GM13977 (cell line): ENCODE measurements at regions not wholly inside any gene's neighbourhood (a gene's known extent, or its start where the extent isn't known, plus 50 kb on each side); places are given as distances from the start of the nearest gene placed in this dataset.

Source experiments
- DNase-seq: peaks from one replicate; pipeline ENCODE4 v3.0.0; 2012; ENCODE audit warnings: low spot score
- CTCF ChIP-seq: IDR thresholded peaks from 2 replicates; pipeline ENCODE4 v1.5.1; 2012; ENCODE audit warnings: mild to moderate bottlenecking, control low read depth; ENCODE audit not compliant: insufficient read depth; ENCODE audit errors: extremely low read depth, missing control alignments
- in situ Hi-C: fragments of 300-500 bp; cut with MboI; formaldehyde crosslinking; loops from one replicate; pipeline ENCODE4 v1.12.0; 2022; ENCODE audit warnings: low sequenced_read_pairs, low pct_unique_long_range_greater_than_20kb, mixed read lengths, inconsistent platforms; ENCODE audit not compliant: unreplicated experiment

- no peak for DNase-seq
- TF ChIP-seq CTCF: no peak
- in situ Hi-C loops: no loop called here
These were observed 1079.4 kb downstream of the BRD1 start for GRCh38 chr22:48748113-48748859.

DNA sequence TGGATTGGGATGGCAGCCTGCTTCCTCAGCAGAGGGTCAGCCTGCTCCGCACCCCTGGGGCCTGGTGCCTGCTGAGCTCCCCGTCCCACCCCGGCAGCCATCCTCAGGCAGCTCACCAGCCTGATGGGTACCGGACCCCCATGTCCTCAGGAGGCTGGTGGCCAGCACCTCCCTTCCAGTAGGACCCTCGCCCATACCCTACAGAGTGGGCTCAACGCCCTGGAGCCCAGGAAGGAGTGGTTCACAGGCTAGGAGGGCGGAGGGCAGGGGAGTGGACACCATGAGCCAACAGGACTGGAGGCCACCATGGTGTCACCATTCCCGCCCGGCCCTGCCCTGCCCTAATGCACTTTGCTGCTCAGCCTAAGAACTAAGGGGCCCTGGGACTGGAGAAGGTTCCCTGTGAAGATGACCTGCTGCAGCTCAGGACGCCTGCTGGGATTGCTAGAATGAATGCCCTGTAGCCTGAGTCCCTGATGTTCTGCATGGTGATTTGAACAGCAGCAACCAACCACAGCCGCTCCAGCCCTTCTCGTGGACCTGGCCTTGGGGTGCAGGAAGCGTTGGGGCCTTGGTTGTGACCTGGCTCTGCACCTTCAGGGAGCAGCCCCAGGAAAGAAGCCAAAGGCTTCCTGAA lies 1080.8 kb downstream of the BRD1 start:
- in situ Hi-C loops: no loop called here
- TF ChIP-seq CTCF: no peak
- DNase-seq: no peak

DNA sequence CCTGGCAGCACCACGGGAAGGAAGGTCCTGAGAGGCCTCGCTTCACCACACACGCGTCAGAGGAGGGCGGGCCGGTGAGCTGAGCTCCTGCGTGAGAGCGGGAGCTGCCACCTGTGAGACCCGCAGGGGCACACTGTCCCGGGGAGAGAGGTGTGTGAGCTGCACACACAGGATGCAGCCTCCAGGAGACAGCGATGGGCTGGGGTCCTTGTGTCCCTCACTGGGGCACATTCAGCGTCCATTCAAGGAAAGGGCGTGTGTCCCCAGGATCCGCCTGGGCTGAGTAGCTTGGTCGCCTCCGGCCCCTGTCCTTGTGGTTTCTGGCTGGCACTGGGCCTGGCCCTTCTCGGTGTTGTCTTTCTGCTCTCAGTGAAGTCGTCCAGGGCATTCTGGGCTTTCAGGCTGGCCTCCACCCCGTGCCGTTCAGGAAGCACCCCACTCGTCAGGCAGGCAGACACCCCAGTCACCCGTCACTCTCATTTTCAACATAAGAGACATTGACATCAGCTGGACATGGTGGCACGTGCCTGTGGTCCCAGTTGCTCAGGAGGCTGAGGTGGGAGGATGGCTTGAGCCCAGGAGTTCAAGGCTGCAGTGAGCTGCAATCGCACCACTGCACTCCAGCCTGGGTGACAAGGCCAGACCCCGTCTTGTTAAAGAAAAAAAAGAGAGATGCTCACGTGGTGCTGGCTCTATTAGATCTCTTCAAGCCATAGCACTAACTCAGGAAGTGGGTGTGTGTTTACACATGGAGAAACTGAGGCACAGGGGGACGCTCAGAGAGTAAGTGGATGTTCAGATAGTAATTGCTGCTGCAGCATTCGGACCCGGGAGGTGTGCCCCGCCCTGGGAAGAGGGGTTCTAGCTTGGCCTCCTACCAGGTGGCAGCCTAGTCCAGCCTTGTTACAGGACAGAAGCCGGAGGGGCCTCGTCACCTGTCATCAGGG lies 1081.6 kb downstream of the BRD1 start:
- TF ChIP-seq CTCF: no peak
- in situ Hi-C loops: no loop called here
- DNase-seq: no peak

GRCh38 chr22:48744967-48745841 lies 1082.5 kb downstream of the BRD1 start:
- no peak for TF ChIP-seq CTCF
- in situ Hi-C loops: no loop called here
- DNase-seq: no peak

- in situ Hi-C loops: no loop called here
- TF ChIP-seq CTCF: no peak
- DNase-seq: no peak
These were observed 1083.4 kb downstream of the BRD1 start for GRCh38 chr22:48744283-48744641.

- no peak for TF ChIP-seq CTCF
These were observed 1083.9 kb downstream of the BRD1 start for GRCh38 chr22:48743601-48744282.

More at GRCh38 chr22:48743601-48744282, 1083.9 kb downstream of the BRD1 start:
- in situ Hi-C loops: no loop called here
- peak; percentile 5 for DNase-seq
